GM18517 (cell line): ENCODE measurements at regions not wholly inside any gene's neighbourhood (a gene's known extent, or its start where the extent isn't known, plus 50 kb on each side); places are given as distances from the start of the nearest gene placed in this dataset.

Experiments
- ATAC-seq: cut with Tn5 transposase; IDR thresholded peaks from one replicate; pipeline ENCODE4 v1.9.1; 2021; ENCODE audit warnings: mild to moderate bottlenecking, moderate library complexity; ENCODE audit not compliant: unreplicated experiment

GRCh38 chr7:22005151-22005550 is 59.5 kb upstream of the CDCA7L start:
- ATAC-seq: no peak

GRCh38 chr7:22002726-22003125 is 57.0 kb upstream of the CDCA7L start:
- no peak for ATAC-seq

GRCh38 chr7:22001345-22002004 is 55.8 kb upstream of the CDCA7L start:
- ATAC-seq: peak; percentile 63

- ATAC-seq: no peak
Measured at GRCh38 chr7:21999896-22000295, 54.2 kb upstream of the CDCA7L start.

- no peak for ATAC-seq
Measured at GRCh38 chr7:21996641-21997040, 50.9 kb upstream of the CDCA7L start.
